Left lung (tissue), 4 donors: ENCODE measurements at regions not wholly inside any gene's neighbourhood (a gene's known extent, or its start where the extent isn't known, plus 50 kb on each side); places are given as distances from the start of the nearest gene placed in this dataset.
"Not testable (repeated sequence)": the region's sequence is repeated elsewhere in the genome, so short reads cannot be mapped to it uniquely, and the experiment has no call there.

Source experiments
- ATAC-seq: fragments of 200-7000 bp; cut with Tn5 transposase; one replicate; pipeline ENCODE4 v1.9.1; 2020; ENCODE audit warnings: moderate library complexity
- DNase-seq, 4 donors: peaks; one replicate each; pipeline ENCODE4 v3.0.0-alpha.2; 2013 to 2020
- H3K27ac ChIP-seq, 2 donors: fragments of 200-600 bp; sonication (generic) in 1 of 2; one replicate each; pipeline versions ENCODE4 v1.5.0 to v1.8.0; 2020 to 2021
- H3K27me3 ChIP-seq, 2 donors: fragments of 200-600 bp; sonication (generic) in 1 of 2; one replicate each; pipeline versions ENCODE4 v1.5.0 to v1.8.0; 2020 to 2021
- H3K36me3 ChIP-seq, 2 donors: fragments of 200-600 bp; sonication (generic) in 1 of 2; one replicate each; pipeline versions ENCODE4 v1.5.0 to v1.8.0; 2020 to 2021
- H3K4me1 ChIP-seq, 2 donors: fragments of 200-600 bp; one replicate each; pipeline ENCODE4 v1.8.0; 2021
- H3K4me3 ChIP-seq, 2 donors: fragments of 200-600 bp; sonication (generic) in 1 of 2; one replicate each; pipeline versions ENCODE4 v1.5.0 to v1.8.0; 2020 to 2021; ENCODE audit warnings: mild to moderate bottlenecking in 1 of 2
- H3K9me3 ChIP-seq, 2 donors: fragments of 200-600 bp; sonication (generic) in 1 of 2; one replicate each; pipeline versions ENCODE4 v1.5.0 to v1.8.0; 2020 to 2021
- CTCF ChIP-seq, 2 donors: fragments of 200-600 bp; sonication (generic) in 1 of 2; IDR thresholded peaks; one replicate each; pipeline versions ENCODE4 v1.5.0 to v1.8.0; 2021; ENCODE audit warnings: antibody characterized with exemption in 2 of 2
- intact Hi-C, 2 donors: fragments of 100-400 bp; cut with DNase I; formaldehyde crosslinking; loops; one replicate each; pipeline versions ENCODE4 v1.11.2 to v1.14.2; 2022
- donor health status: DM: no; HTN: yes; CAD: no.
- donor health status: DM: no; HTN: no; CAD: no.

- H3K27ac ChIP-seq, result no peak overlapping the region
- no peaks in the 10 kb centered on the region for H3K27me3 ChIP-seq
- DNase-seq, result no peak
- no peak overlapping the region for H3K4me3 ChIP-seq
- ATAC-seq, result no peak
- H3K36me3 ChIP-seq, result no peaks in the 10 kb centered on the region
- H3K9me3 ChIP-seq, result peaks cover 0 to 3% of the 10 kb centered on the region in 2 donors
- intact Hi-C loops, result no loop called here
- H3K4me1 ChIP-seq, result no peaks in the 10 kb centered on the region
- no peak for TF ChIP-seq CTCF (IDR thresholded peaks at IDR 0.05)
Measured at GRCh38 chr5:153258469-153258868, 232.0 kb upstream of the GRIA1 start.

GRCh38 chr5:153267506-153267905, 223.0 kb upstream of the GRIA1 start:
- no peak for DNase-seq
- intact Hi-C loops, result no loop called here
- H3K27me3 ChIP-seq, result no peaks in the 10 kb centered on the region
- no peak overlapping the region for H3K27ac ChIP-seq
- no peak for ATAC-seq
- TF ChIP-seq CTCF (IDR thresholded peaks at IDR 0.05), result no peak
- H3K4me1 ChIP-seq, result no peaks in the 10 kb centered on the region
- no peak overlapping the region for H3K4me3 ChIP-seq
- H3K9me3 ChIP-seq, result no peaks in the 10 kb centered on the region
- H3K36me3 ChIP-seq, result no peaks in the 10 kb centered on the region

GRCh38 chr5:153275695-153276094, 214.8 kb upstream of the GRIA1 start:
- H3K9me3 ChIP-seq, result no peaks in the 10 kb centered on the region
- intact Hi-C loops, result no loop called here
- H3K27ac ChIP-seq, result no peak overlapping the region
- H3K4me3 ChIP-seq, result no peak overlapping the region
- TF ChIP-seq CTCF (IDR thresholded peaks at IDR 0.05), result no peak
- no peaks in the 10 kb centered on the region for H3K36me3 ChIP-seq
- no peaks in the 10 kb centered on the region for H3K27me3 ChIP-seq
- H3K4me1 ChIP-seq, result no peaks in the 10 kb centered on the region
- DNase-seq (no peak), ATAC-seq (no peak)

DNA sequence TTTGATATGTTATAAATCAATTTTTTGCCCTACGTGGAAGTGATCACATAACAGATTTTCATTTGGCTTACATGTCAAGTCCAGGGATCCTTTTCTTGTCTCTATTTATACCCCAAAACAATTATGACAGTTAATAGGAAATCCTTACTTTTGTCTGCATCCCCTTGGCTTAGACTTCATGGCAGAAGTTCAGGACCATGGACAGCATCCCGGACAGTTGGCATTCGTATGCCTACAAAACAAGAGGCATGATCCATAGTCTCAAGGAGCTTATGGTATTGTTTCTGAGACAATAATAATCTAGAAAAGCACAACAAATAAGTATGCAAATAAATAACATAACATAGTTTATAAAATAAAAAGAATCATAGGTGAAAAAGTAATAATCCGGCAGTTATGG, 214.3 kb upstream of the GRIA1 start:
- Histone ChIP-seq H3K9me3 (peaks cover 0 to 2% of the 10 kb centered on the region in 2 donors), H3K27ac (no peak overlapping the region), H3K4me3 (no peak overlapping the region), H3K36me3 (no peaks in the 10 kb centered on the region), H3K4me1 (no peaks in the 10 kb centered on the region), H3K27me3 (no peaks in the 10 kb centered on the region)
- TF ChIP-seq CTCF (IDR thresholded peaks at IDR 0.05), result no peak
- intact Hi-C loops, result no loop called here
- ATAC-seq (no peak), DNase-seq (peak in 2 of 4 donors; percentile 15 to 42)

- H3K4me1 ChIP-seq, ATAC-seq, H3K4me3 ChIP-seq, DNase-seq, H3K36me3 ChIP-seq, intact Hi-C loops, H3K27me3 ChIP-seq, H3K27ac ChIP-seq: not testable (repeated sequence)
- peaks cover 0 to 11% of the 10 kb centered on the region in 2 donors for H3K9me3 ChIP-seq
Measured at GRCh38 chr5:153296251-153296844, 194.1 kb upstream of the GRIA1 start.

DNA sequence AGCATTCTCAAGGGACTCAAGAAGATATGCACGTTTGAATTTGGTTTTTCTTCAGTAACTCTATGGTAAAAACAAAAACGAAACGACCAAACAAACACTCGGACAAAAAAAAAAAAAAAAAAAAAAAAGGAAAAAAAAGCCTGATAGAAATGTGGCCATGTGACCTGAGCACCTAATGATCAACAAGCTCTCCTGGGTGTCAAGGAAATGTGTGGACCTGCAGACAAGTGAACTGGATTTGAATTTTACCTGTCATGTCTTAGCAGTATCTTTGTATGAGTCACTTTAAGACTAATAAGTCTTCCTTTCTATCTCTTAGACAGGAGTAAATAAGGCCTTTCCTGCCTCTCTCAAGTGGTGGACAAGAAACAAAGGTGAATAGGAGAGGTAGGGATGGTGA, 190.6 kb upstream of the GRIA1 start:
- Histone ChIP-seq H3K27ac (no peak overlapping the region), H3K9me3 (peaks cover 0 to 9% of the 10 kb centered on the region in 2 donors), H3K36me3 (no peaks in the 10 kb centered on the region), H3K27me3 (no peaks in the 10 kb centered on the region), H3K4me1 (no peaks in the 10 kb centered on the region), H3K4me3 (no peak overlapping the region)
- DNase-seq (no peak), ATAC-seq (no peak)
- intact Hi-C loops, result no loop called here
- TF ChIP-seq CTCF (IDR thresholded peaks at IDR 0.05), result no peak
